DMS 273 (cell line): ENCODE measurements at regions not wholly inside any gene's neighbourhood (a gene's known extent, or its start where the extent isn't known, plus 50 kb on each side); places are given as distances from the start of the nearest gene placed in this dataset.

ENCODE experiments used
- DNase-seq: peaks from one replicate; lab custom pipeline; 2025; ENCODE audit not compliant: unreplicated experiment; lab: John Stamatoyannopoulos, UW

- no peak for DNase-seq
Measured at GRCh38 chr16:72285324-72285723, 113.4 kb upstream of the PMFBP1 start.

- DNase-seq = no peak
Measured at GRCh38 chr16:72284042-72284789, 112.3 kb upstream of the PMFBP1 start.

GRCh38 chr16:72282362-72282761, 110.4 kb upstream of the PMFBP1 start:
- no peak for DNase-seq

DNA sequence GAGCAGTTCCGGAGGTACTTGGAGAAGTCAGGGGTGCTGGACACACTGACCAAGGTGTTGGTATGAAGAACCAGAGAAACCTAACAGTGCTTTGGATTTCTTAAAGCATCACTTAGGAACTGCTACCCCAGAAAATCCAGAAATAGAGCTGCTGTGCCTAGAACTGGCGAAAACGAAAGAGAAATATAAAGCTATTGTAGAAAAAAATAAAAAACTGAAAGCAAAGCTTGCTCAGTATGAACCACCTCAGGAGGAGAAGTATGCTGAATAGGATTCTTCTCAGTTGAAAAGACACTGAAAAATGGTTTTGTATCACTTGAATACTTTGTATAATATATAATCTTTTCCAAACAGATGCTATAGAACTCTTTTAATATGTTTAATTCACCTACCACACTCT, 106.3 kb upstream of the PMFBP1 start:
- DNase-seq = no peak

DNA sequence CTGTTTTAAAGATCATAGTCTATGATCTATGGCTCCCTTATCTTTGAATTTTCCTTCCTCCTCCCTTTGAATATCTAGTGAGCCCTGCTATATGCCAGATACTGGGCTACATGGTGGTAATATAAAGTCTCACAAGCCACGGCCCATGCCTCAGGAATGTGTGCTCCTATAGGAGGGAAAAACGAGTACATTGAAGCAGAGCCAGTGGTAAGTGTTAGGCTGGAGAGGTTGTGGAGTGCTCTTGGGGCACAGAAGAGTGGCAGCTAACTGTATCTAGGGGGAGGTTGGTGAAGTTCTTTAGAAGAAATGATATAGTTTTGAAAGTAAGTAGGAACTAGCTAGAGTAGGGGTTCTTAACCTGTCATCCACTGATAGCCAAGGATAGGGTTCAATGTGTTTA, 105.8 kb upstream of the PMFBP1 start:
- DNase-seq = no peak

- DNase-seq = no peak
Measured at GRCh38 chr16:72271699-72272240, 99.8 kb upstream of the PMFBP1 start.

GRCh38 chr16:72270531-72270930, 98.6 kb upstream of the PMFBP1 start:
- no peak for DNase-seq

- no peak for DNase-seq
Measured at GRCh38 chr16:72266836-72267235, 94.9 kb upstream of the PMFBP1 start.

GRCh38 chr16:72264771-72265170, 92.8 kb upstream of the PMFBP1 start:
- no peak for DNase-seq

- DNase-seq = no peak
Measured at GRCh38 chr16:72262711-72263110, 90.8 kb upstream of the PMFBP1 start.

GRCh38 chr16:72261127-72261526, 89.2 kb upstream of the PMFBP1 start:
- DNase-seq = no peak

GRCh38 chr16:72256398-72257066, 84.6 kb upstream of the PMFBP1 start:
- DNase-seq = no peak

DNA sequence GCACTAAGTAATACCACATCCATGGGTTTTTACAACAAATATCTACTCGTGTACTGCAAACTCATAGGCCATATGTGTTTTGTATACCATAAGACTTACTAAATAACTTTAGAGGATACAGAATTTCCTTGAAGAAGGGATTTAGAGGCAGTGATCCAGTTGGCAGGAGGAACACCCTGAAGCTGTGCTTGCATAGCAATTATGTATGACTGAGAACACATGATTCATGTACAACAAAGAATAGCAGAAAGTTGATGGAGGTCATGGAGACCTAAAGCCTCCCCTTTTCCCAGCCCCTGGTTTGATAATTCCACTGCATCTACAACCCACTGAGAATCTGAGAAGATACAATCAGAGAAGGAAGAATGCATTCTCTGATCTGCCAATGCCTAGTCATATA, 83.8 kb upstream of the PMFBP1 start:
- no peak for DNase-seq

DNA sequence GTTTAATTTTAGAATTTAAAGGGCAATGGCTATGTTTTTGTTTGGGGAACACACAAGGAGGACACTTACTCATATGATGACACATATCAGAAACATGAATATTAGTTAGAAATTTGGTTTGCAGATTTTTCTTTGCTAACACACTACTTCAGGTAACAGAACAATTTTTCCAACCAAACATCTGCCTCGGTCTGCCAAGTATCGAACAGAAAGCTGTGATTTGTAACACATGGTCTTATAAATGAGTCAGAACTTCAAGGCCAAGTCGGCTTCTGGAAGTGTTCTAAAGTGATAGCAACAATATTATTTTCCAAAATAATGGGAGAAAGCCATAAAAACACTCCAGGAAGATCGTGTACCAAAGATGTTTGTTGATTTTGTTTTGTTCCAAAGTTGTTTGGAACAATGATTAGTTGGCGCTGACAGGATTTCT, 75.9 kb upstream of the PMFBP1 start:
- DNase-seq = no peak

DNA sequence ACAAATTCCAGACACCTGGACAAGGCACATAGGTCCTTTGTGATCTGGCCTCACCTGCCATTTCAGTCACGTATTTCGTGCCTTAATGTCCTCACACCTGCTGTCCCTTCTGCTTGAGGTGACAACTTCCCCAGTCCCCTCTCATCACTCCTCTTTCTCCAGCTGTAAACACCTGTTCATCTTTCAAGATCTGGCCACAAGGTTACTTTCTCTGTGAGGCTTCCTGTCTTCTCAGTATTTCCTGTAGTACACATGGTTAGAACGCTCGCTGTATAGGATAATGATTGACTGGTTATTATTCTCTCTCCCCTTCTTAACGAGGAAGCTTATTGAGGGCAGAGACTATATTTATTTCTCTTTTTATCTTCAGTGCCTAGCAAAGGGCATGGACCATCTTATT, 74.5 kb upstream of the PMFBP1 start:
- DNase-seq = no peak

- no peak for DNase-seq
Measured at GRCh38 chr16:72244853-72245252, 72.9 kb upstream of the PMFBP1 start.

- no peak for DNase-seq
Measured at GRCh38 chr16:72243621-72244020, 71.7 kb upstream of the PMFBP1 start.

- no peak for DNase-seq
Measured at GRCh38 chr16:72242757-72243156, 70.8 kb upstream of the PMFBP1 start.

DNA sequence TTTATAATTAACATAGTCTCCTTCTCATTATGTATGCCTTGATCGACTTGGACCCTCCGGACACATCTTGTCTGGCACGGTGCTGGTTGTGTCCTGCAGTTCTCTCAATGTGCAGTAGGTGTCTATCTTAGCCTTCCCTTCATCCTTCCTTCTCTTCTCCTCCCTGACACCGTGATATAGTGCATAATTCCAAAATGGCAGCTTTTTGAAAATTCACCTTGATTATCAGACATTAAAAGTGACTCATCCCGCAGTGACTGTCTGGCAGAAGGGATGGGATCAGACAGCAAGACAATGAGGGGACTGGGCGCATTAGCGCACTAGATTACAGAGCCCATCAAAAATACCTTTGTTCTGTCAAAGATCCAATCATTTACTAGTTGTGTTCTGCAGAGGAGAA, 70.0 kb upstream of the PMFBP1 start:
- peak; percentile 80 for DNase-seq

DNA sequence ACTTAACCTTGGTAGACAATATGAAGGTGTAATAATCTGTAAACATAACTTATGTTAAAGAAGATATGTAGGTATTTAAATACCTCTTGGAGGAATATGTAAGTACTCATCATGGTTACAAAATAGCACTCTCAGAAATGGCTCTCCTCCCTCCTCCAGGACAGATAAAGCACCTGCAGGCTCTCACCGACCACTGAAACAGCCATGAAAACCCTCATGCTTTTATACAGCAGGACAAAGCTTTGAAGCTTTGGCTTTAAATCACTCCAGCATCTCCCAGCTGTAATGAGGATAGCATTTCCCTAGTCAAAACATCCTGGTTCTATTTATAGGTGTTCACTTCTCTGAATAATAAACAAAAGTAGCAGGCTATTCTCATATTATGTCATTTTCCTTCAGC, 69.1 kb upstream of the PMFBP1 start:
- peak; percentile 43 for DNase-seq

DNA sequence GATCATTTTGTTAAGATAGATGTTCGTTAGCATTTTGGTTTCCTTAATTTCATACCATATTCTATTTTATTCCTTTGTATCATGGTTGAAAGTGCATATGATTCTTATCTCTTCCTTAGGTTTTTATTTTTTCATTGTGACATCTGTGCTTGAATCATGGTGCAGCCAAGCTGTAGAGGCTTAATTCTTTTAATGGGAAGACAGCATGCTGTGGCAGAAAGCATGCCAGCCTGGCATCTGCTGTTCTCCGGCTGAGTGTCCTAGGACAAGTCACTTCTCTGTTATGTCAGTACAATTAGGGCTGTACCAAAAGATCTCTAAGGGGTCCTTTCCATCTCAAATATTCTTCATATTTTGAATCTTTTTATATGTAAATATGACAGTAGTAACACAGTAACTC, 68.5 kb upstream of the PMFBP1 start:
- peak; percentile 88 for DNase-seq

DNA sequence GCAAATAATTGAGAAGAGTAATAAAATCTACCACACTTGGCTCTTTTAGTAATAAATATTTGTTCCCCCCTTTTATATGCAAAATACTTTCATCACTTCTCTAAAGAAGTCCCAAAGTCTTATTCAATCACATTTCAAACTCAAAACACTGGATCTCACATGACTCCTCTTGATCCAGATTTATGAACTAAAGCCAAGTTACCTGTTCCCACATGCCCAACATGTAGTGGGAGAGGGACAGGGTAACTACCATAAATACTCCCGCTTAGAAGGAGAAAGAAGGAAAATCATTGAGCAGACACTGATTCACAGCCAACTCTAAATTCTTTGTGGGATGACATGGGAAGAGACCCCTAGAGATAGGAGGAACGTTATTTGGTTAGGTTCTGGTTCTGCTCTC, 64.9 kb upstream of the PMFBP1 start:
- DNase-seq = no peak
